NCI-H524 (cell line): ENCODE measurements at regions not wholly inside any gene's neighbourhood (a gene's known extent, or its start where the extent isn't known, plus 50 kb on each side); places are given as distances from the start of the nearest gene placed in this dataset.
"Not testable (repeated sequence)": the region's sequence is repeated elsewhere in the genome, so short reads cannot be mapped to it uniquely, and the experiment has no call there.

Source experiments
- DNase-seq, 2 experiments: peaks; one replicate each; lab custom pipeline; 2025; lab: John Stamatoyannopoulos, UW

DNA sequence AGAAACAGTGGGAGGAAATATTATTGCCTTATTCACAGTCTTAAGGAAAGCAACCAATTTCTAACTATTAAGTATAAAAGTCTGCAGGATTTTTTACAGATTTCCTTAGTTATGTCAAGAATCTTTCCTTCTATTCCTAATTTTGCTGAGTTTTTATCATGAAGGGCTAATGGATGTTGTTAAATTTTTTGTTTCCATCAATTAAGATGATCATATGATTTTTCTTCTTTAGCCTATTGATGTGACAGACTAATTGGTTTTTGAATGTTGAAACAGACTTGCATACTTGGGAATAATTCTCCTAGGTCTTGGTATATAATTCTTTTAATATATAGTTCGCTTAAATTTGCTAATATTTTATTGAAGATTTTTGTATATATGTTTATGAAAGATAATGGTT is 569.1 kb upstream of the KCND2 start:
- DNase-seq = no peak

DNA sequence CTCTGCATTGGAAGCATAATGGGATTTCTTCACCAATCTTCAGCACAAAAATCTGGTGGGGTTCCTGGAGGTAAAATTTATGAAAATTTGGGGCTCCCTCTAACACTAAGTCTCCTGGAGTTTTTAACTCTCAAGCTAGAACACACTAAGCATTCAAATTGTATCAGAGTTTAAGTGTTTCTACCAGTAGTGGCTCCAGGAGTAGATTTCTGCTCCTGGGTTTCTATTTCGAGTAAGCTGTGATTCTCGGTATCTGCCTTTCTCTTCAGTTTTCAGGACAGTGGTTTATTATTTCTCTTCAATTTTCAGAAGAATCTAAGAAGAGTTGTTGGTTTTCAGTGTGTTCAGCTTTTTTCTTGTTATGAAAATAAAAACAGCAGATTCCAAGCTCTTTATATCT is 566.4 kb upstream of the KCND2 start:
- no peak for DNase-seq

GRCh38 chr7:119708891-119709290 is 564.1 kb upstream of the KCND2 start:
- no peak for DNase-seq

DNA sequence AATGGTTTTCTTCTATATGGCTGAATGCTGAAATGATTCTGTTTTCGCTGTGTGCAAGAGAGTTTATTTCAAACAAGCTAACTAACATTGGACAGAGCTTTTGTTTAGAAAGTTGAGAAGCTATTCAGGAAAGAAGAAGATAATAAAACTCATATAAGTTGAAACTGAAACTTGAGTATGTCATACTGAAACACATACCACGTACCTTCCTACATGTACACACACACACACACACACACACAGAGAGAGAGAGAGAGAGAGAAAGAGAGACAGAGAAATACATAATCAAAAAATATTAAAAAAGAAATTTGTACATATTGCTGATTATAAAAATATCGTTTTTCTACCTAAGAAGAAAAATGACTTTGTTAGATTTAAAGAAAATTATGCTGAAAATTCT is 561.9 kb upstream of the KCND2 start:
- DNase-seq = no peak

- DNase-seq = no peak
Observed at GRCh38 chr7:119712886-119713462, 560.0 kb upstream of the KCND2 start.

DNA sequence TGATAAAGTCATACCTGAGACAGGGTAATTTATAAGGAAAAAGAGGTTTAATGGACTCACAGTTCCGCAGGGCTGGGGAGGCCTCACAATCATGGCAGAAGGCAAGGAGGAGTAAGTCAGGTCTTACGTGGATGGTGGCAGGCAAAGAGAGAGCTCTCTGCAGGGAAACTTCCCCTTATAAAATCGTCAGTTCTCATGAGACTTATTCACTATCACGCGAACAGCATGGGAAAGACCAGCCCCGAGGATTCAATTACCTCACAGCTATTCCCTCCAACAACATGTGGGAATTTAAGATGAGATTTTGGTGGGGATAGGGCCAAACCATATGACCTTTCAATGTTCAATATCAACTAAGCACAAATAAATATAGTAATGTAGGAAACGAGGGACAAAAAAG is 559.4 kb upstream of the KCND2 start:
- no peak for DNase-seq

DNA sequence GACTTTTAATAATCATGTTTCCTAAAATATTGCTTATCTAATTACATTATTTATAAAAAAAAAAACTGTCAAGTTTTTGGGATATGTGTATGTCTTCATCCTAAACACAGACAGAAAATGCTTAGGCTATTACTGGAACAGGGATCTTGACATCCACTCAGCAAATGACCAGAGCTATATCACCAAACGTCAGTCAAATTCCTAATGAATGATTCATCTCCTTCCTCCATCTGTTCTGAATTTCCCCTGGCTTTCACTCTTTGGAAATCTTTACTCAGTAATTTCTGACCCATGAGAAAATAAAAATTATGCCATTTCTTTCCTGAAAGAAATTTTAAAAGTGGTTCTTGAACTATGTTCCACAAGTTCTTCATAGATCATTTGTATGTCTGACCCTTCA is 552.4 kb upstream of the KCND2 start:
- DNase-seq = peak in 1 of 2 experiments; percentile 27

DNA sequence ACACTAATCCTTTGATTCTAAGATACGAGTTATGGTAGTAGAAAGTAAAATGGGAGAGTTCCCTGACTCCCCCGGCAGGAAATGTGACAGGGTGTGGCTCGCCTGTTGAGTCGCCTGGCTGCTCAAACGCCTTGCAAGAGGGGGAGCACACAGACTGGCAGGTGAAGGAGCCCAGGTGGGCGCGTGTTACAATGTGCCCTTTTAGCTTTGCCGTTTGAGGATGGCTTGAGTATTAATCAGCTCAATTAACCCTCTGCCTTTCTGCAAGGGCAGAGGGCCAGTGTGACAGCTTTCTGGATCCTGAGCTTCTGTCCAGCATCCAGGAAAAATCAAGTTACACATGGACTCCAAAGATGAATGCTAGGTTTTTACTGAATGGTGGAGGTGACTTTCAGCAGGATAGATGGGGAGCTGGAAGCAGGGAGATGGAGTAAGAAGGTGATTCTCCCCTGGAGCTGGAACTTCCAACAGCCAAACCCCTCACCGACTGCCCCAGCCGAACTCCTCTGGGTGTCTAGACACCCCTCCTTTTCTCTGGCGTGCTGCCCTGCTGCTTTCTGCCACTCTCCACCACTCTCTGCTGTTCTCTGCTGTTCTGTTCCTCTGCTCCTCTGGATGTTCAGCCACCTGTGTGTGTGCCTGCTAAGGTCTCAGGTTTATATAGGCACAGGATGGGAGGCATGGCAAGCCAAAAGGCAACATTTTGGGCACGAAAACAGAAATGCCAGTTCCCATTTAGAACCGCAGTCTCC is 548.8 kb upstream of the KCND2 start:
- no peak for DNase-seq

GRCh38 chr7:119733127-119733879 is 539.7 kb upstream of the KCND2 start:
- DNase-seq = no peak

DNA sequence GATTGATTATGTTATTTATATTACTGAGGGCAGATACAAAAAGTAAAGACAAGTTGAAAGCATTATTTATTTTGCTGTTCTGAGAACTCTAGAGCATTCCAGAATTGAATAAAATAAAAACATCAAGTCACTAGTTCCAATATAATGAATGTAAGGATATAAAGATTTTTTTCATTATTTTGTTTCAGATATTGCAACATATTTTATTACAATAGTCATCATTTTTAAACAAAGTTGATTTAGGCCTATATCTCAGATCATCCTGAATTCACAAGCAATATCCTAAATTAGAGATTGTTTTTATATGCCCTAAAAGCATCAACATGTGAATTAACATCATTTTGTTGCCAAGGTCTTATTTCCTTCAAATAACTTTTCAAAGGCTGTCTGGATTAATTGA is 535.6 kb upstream of the KCND2 start:
- DNase-seq = no peak

DNA sequence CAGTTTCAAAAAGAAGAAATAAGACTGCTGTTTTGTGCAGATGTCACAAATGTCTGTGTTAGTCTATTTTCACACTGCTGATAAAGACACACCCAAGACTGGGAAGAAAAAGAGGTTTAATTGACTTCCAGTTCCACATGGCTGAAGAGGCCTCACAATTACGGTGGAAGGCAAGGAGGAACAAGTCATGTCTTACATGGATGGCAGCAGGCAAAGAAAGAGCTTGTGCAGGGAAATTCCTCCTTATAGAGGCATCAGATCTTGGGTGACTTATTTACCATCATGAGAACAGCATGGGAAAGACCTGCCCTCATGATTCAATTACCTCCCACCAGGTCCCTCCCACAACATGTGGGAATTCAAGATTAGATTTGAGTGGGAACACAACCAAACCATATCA is 527.7 kb upstream of the KCND2 start:
- not testable (repeated sequence) for DNase-seq

DNA sequence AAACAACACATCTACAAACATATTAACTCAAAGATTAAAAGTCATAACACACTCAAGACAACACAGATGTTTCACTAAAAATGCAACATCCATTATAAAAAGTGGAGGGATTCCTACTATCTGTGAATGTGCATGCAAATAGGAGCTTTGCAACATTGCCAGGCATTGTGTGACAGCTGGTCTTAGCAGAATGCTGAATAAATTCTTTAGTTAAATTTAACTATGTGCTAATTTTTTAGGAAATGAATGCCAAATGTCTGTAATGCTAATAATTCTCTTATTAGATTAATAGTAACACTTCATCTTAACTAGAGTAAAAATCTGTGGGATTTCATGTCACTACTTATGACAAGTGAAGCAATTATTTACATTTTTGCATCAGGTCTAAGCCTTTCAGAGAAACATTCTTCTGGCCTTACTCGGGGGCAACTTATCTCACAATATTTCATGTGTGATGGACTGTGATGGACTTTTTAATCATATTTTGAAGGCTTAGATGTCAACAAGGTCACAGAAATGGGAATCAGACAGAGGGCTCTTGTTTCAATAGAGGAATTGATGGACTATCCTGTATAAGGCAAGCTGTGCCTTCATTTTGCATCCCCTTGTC is 524.6 kb upstream of the KCND2 start:
- DNase-seq = peak in 1 of 2 experiments; percentile 6

GRCh38 chr7:119748991-119749390 is 524.0 kb upstream of the KCND2 start:
- no peak for DNase-seq

DNA sequence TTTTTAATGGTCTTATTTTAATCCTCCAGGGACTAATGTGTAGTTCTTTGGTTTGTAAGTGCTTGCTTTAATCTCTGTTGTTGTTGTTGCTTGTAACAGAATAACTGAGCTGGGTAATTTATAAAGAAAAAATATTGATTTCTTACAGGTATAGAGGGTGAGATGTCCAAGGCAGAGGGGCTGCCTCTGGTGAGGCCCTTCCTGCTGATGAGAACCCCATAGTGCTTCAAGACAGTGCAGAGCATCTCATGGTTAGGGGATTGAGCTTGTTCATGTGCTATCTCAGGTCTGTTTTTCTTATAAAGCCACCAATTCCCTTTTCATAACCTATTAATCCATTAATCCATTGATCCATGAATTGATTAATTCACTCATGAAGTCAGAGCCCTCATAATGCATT is 516.3 kb upstream of the KCND2 start:
- DNase-seq = no peak

DNA sequence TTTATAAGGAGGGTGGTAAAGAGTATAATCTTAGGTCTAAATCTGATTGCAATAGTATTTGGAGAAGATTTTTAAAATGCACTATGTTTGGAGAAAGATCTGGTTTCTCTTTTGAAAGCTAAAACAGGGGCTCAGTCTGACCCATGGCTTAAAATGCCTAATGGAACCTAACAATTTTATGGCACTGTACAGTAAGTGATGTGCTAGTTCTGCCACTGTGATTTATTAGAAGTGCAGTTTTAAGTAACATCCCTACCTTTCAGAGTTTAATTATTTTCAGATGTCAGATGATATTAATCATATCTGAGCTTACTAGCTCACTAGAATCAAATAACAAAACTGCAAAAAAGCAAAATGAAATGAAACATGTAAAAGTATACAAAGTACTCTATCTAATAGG is 514.7 kb upstream of the KCND2 start:
- no peak for DNase-seq

DNA sequence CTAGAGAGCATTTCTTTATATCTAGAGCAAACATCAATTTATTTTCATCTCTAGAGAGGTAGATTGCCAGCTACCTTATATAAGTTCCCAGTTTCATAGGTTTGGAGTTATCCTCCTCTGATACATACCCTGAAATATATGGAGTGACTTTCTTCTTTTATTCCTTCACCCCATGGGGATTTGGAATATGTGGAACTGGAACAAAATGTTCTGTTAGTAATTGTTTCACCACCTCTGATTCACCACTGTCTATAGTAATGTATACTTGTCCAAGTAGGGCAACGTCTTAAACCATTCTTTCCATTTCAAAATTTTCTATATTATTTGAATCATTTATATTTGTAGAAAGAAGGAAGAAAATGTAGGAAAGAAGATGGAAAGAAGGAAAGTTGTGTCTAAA is 511.2 kb upstream of the KCND2 start:
- no peak for DNase-seq

- no peak for DNase-seq
Observed at GRCh38 chr7:119782286-119782685, 490.7 kb upstream of the KCND2 start.

- DNase-seq = no peak
Observed at GRCh38 chr7:119783799-119784198, 489.2 kb upstream of the KCND2 start.

GRCh38 chr7:119802147-119802546 is 470.8 kb upstream of the KCND2 start:
- DNase-seq = no peak

DNA sequence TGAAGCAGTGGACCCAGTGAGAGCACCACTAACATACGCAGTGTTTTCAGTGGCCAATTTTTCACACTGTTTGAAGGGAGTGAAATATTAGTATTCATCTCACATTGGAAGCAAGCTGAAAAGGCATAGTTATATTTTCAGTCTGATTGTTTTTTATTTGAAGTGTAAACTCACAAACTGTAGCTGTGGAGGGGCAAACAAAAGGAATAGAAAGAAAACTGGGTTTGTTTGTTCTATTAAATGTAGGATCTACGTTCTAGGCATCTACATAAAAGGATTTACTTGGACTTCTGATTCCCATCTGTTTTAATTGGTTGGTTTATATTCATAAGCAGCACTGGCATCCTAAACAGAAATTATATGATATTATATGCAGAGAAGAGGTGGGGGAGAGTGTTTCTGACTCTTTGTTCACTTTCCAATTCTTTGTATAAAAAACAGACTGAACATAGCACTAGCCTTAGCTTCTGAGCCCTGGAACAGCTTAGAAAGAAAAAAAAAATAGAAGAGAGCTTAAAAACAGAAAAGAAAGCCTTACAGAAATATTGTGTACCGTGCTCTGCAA is 447.8 kb upstream of the KCND2 start:
- DNase-seq = no peak

DNA sequence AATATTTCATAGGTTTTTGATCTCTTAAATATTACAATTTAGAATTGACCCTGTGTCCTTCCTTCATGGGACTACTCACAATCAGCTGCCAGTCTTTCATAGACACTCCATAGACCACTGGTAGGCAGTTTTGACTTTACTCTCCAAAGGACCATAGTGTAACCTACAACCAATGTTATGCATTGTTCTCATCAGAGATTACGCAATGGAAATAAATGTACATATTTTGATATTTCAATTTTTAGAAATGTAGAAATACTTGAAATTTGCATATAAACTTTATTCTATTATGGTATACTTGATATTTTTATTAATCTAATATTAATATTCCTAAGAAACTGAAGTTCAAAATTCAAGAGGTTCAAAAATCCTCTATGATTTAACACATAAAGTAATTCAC is 446.4 kb upstream of the KCND2 start:
- no peak for DNase-seq

GRCh38 chr7:119838444-119838843 is 434.5 kb upstream of the KCND2 start:
- no peak for DNase-seq

DNA sequence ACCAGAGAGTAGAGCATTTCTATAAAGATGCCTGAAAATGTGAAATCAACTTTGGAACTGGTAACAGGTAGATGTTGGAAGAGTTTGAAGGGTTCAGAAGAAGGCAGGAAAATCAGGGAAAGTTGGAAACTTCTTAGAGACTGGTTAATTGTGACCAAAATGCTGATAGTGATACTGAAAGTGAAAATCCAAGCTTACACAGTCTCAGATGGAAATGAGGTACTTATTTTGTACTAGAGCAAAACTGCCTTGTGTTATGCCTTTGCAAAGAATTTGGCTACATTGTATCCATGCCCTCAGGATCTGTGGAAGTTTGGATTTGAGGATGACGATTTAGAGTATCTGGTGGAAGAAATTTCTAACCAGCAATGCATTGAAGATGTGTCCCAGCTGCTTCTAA is 430.6 kb upstream of the KCND2 start:
- DNase-seq = no peak
